HFF-Myc (cell line): ENCODE measurements at regions not wholly inside any gene's neighbourhood (a gene's known extent, or its start where the extent isn't known, plus 50 kb on each side); places are given as distances from the start of the nearest gene placed in this dataset.

Experiments used
- DNase-seq: peaks from one replicate; pipeline ENCODE4 v3.0.0-alpha.2; 2011; ENCODE audit warnings: low read depth; ENCODE audit errors: extremely low read depth
- H3K4me3 ChIP-seq: replicated peaks from 2 replicates; pipeline ENCODE4 v1.5.1; 2011; ENCODE audit warnings: low read depth, mild to moderate bottlenecking, control low read depth, low read length
- CTCF ChIP-seq: IDR thresholded peaks from 2 replicates; pipeline ENCODE4 v1.5.1; 2012; ENCODE audit warnings: mild to moderate bottlenecking, low read depth, low read length, control low read depth; ENCODE audit errors: missing control alignments

GRCh38 chr11:91871791-91872190 is 352.8 kb upstream of the FAT3 start:
- no peak overlapping the region for H3K4me3 ChIP-seq
- TF ChIP-seq CTCF = no peak
- no peak for DNase-seq

GRCh38 chr11:91871048-91871447 is 353.6 kb upstream of the FAT3 start:
- DNase-seq = no peak
- no peak for TF ChIP-seq CTCF
- H3K4me3 ChIP-seq = no peak overlapping the region

- DNase-seq = no peak
- no peak for TF ChIP-seq CTCF
- no peak overlapping the region for H3K4me3 ChIP-seq
Observed at GRCh38 chr11:91869686-91870085, 354.9 kb upstream of the FAT3 start.

- no peak for DNase-seq
- H3K4me3 ChIP-seq = no peak overlapping the region
- no peak for TF ChIP-seq CTCF
Observed at GRCh38 chr11:91866642-91867041, 358.0 kb upstream of the FAT3 start.

- DNase-seq = no peak
- TF ChIP-seq CTCF = no peak
- no peak overlapping the region for H3K4me3 ChIP-seq
Observed at GRCh38 chr11:91860661-91861060, 364.0 kb upstream of the FAT3 start.

GRCh38 chr11:91859666-91860065 is 365.0 kb upstream of the FAT3 start:
- no peak for TF ChIP-seq CTCF
- DNase-seq = no peak
- no peak overlapping the region for H3K4me3 ChIP-seq

- no peak for DNase-seq
- H3K4me3 ChIP-seq = no peak overlapping the region
- no peak for TF ChIP-seq CTCF
Observed at GRCh38 chr11:91857179-91857578, 367.4 kb upstream of the FAT3 start.
